Astrocyte (in vitro differentiated cells and primary cell): ENCODE measurements at regions not wholly inside any gene's neighbourhood (a gene's known extent, or its start where the extent isn't known, plus 50 kb on each side); places are given as distances from the start of the nearest gene placed in this dataset.

Experiments
- CTCF ChIP-seq: IDR thresholded peaks from 2 replicates; pipeline ENCODE4 v1.5.1; 2011; ENCODE audit warnings: low read depth, mild to moderate bottlenecking, inconsistent platforms, low read length, moderate library complexity; ENCODE audit not compliant: insufficient read depth
- EZH2 ChIP-seq: IDR thresholded peaks from 2 replicates; pipeline ENCODE4 v1.6.1; 2012; ENCODE audit warnings: mild to moderate bottlenecking, low read length, inconsistent platforms; ENCODE audit not compliant: insufficient read depth

GRCh38 chr7:41292487-41292886 lies 410.4 kb downstream of the INHBA start:
- no peak for TF ChIP-seq CTCF
- no peak for TF ChIP-seq EZH2
